Neural progenitor cell (in vitro differentiated cells): ENCODE measurements at regions not wholly inside any gene's neighbourhood (a gene's known extent, or its start where the extent isn't known, plus 50 kb on each side); places are given as distances from the start of the nearest gene placed in this dataset.

ENCODE experiments used
- EZH2 ChIP-seq: fragments of 200-600 bp; sonication (generic); IDR thresholded peaks from 2 replicates; pipeline ENCODE4 v1.6.1; 2017; ENCODE audit warnings: antibody characterized with exemption, mild to moderate bottlenecking, moderate library complexity
- EZH2phosphoT487 ChIP-seq: fragments of 200-600 bp; sonication (generic); IDR thresholded peaks from 2 replicates; pipeline ENCODE4 v1.6.1; 2017; ENCODE audit warnings: antibody characterized with exemption
- TF ChIP-seq, protein P1 (sequence below): fragments of 200-600 bp; sonication (generic); IDR thresholded peaks from 2 replicates; pipeline ENCODE4 v1.5.1; 2017; ENCODE audit warnings: antibody characterized with exemption, mild to moderate bottlenecking

DNA sequence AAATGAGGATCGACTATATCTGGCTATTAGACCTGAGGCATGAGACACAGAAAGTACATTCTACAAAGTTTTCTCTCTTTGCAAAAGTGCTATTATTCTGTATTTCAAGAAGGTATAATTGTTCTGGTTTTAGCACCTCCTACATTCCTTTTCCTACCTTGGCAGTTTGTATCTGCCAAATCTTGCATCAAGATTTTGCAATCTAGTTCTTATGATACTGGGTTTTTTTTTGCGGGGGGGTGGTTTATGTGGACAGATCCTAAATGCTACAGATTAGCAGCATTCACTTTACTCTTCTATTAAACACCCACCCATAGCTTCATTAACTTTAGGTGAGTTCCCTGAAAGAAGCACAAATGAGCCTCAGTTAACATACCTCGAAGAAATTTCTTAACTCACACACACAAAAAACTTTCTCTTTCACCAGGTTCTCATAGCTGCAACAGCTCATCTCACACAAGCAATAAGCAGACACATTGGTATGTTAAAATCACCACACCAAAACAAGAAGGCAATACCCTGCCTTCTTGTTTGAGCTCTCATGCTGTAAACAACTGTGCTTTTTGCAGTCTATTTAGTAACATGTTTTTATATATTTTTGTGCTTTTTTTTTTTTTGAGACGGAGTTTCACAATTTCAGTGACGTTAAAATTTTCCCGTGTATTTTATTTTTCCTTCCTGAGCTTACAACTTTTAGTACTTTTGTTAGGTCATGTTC, 73.0 kb upstream of the VGLL4 start:
- no peak for TF ChIP-seq EZH2
- TF ChIP-seq, protein P1, sequence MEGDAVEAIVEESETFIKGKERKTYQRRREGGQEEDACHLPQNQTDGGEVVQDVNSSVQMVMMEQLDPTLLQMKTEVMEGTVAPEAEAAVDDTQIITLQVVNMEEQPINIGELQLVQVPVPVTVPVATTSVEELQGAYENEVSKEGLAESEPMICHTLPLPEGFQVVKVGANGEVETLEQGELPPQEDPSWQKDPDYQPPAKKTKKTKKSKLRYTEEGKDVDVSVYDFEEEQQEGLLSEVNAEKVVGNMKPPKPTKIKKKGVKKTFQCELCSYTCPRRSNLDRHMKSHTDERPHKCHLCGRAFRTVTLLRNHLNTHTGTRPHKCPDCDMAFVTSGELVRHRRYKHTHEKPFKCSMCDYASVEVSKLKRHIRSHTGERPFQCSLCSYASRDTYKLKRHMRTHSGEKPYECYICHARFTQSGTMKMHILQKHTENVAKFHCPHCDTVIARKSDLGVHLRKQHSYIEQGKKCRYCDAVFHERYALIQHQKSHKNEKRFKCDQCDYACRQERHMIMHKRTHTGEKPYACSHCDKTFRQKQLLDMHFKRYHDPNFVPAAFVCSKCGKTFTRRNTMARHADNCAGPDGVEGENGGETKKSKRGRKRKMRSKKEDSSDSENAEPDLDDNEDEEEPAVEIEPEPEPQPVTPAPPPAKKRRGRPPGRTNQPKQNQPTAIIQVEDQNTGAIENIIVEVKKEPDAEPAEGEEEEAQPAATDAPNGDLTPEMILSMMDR = no peak
- TF ChIP-seq EZH2phosphoT487 = no peak
